HepG2 (cell line): ENCODE measurements at regions not wholly inside any gene's neighbourhood (a gene's known extent, or its start where the extent isn't known, plus 50 kb on each side); places are given as distances from the start of the nearest gene placed in this dataset.

Source experiments
- ATAC-seq: fragments of 200-7000 bp; cut with Tn5 transposase; 3 replicates; pipeline ENCODE4 v1.9.1; 2020; ENCODE audit warnings: mild to moderate bottlenecking, moderate library complexity
- BruUV-seq: library from RNA; stranded (reverse); fragments of 400-500 nt; replicated peaks from 2 replicates; lab custom pipeline; 2021; lab: Mats Ljungman, UMichigan
- CTCF ChIA-PET: fragments of 300-600 bp; formaldehyde crosslinking; extraction: SDS; loops from one replicate; lab custom pipeline; 2021; ENCODE audit warnings: low total read pairs, inconsistent platforms, low intra/inter-chr PET ratio; lab: Yijun Ruan, JAX
- POLR2A ChIA-PET: fragments of 350-600 bp; sonication (Branson Sonifier 250); formaldehyde crosslinking; loops from one replicate; lab custom pipeline; 2020; ENCODE audit warnings: antibody characterized with exemption, inconsistent platforms; lab: Yijun Ruan, JAX
- DNase-seq: peaks from one replicate; pipeline ENCODE4 v3.0.0-alpha.2; 2015; ENCODE audit warnings: low spot score
- FAIRE-seq: peaks from 3 replicates; lab custom pipeline; 2011; peaks lifted over from hg19 to GRCh38; lab: Jason Lieb, UNC
- H2AFZ ChIP-seq: one replicate; pipeline ENCODE4 v1.6.1; 2011; ENCODE audit warnings: low read length, inconsistent platforms
- H3K27ac ChIP-seq: fragments of 300-600 bp; 3 replicates; pipeline ENCODE4 v1.8.0; 2011; ENCODE audit warnings: mixed run types, mild to moderate bottlenecking, mixed read lengths, low read length, inconsistent platforms; ENCODE audit not compliant: insufficient read depth; ENCODE audit errors: extremely low read length
- H3K27me3 ChIP-seq, 2 experiments: fragments of 200-600 bp in 1 of 2; 2 replicates in 1 of 2; 3 replicates in 1 of 2; pipeline versions ENCODE4 v1.6.0 to v1.8.0; 2011; ENCODE audit warnings: low read length in 2 of 2, mild to moderate bottlenecking in 2 of 2, moderate library complexity in 2 of 2, inconsistent platforms in 1 of 2; ENCODE audit not compliant: insufficient read depth in 2 of 2, control insufficient read depth in 1 of 2
- H3K36me3 ChIP-seq, 2 experiments: fragments of 200-600 bp in 1 of 2; replicated peaks in 1 of 2; 2 replicates in 1 of 2; 3 replicates in 1 of 2; pipeline versions ENCODE4 v1.5.1 to v1.8.0; 2011; ENCODE audit warnings: low read length in 2 of 2, inconsistent platforms in 1 of 2; ENCODE audit not compliant: insufficient read depth in 2 of 2, control insufficient read depth in 1 of 2
- H3K4me1 ChIP-seq: 2 replicates; pipeline ENCODE4 v1.5.1; 2012; ENCODE audit warnings: low read length, inconsistent platforms; ENCODE audit not compliant: insufficient read depth
- H3K4me2 ChIP-seq: 2 replicates; pipeline ENCODE4 v1.6.0; 2011; ENCODE audit warnings: low read depth, low read length, inconsistent platforms
- H3K4me3 ChIP-seq, 3 experiments: fragments of 200-600 bp in 1 of 3; sonication (generic), shearing (Covaris generic) in 1 of 3; replicated peaks in 1 of 3; 2 replicates each; pipeline ENCODE4 v1.5.1; 2011 to 2016; ENCODE audit warnings: low read length in 3 of 3, inconsistent platforms in 2 of 3, low read depth in 2 of 3, mild to moderate bottlenecking in 2 of 3, control low read depth in 1 of 3, mixed read lengths in 1 of 3; ENCODE audit not compliant: insufficient read depth in 1 of 3
- H3K79me2 ChIP-seq: one replicate; pipeline ENCODE4 v1.6.1; 2011; ENCODE audit warnings: low read length, inconsistent platforms; ENCODE audit not compliant: insufficient read depth
- H3K9ac ChIP-seq: 2 replicates; pipeline ENCODE4 v1.6.0; 2011; ENCODE audit warnings: mild to moderate bottlenecking, low read depth, low read length, inconsistent platforms; ENCODE audit not compliant: insufficient read depth
- H3K9me3 ChIP-seq: 2 replicates; pipeline ENCODE4 v1.5.1; 2012; ENCODE audit warnings: mild to moderate bottlenecking, low read length
- H4K20me1 ChIP-seq: 2 replicates; pipeline ENCODE4 v1.6.0; 2011; ENCODE audit warnings: inconsistent platforms, mild to moderate bottlenecking, low read length, moderate library complexity; ENCODE audit not compliant: insufficient read depth
- AHR ChIP-seq: IDR thresholded peaks from 2 replicates; pipeline ENCODE4 v1.6.1; 2018; ENCODE audit warnings: missing genetic modification reagents, missing compliant biosample characterization
- FOSL2 ChIP-seq: sonication (generic); formaldehyde crosslinking; IDR thresholded peaks from 2 replicates; pipeline ENCODE4 v1.4.0; 2020; ENCODE audit warnings: missing genetic modification reagents
- GATAD1 ChIP-seq: IDR thresholded peaks from 2 replicates; pipeline ENCODE4 v1.6.1; 2016; ENCODE audit warnings: missing genetic modification reagents, missing compliant biosample characterization
- HINFP ChIP-seq: sonication (generic); formaldehyde crosslinking; IDR thresholded peaks from 2 replicates; pipeline ENCODE4 v1.4.0; 2020; ENCODE audit warnings: low read depth, mild to moderate bottlenecking, missing genetic modification reagents
- KDM5B ChIP-seq: sonication (generic); formaldehyde crosslinking; IDR thresholded peaks from 2 replicates; pipeline ENCODE4 v1.4.0; 2020; ENCODE audit warnings: missing genetic modification reagents, mild to moderate bottlenecking, borderline replicate concordance
- MIXL1 ChIP-seq: IDR thresholded peaks from 2 replicates; pipeline ENCODE4 v1.6.1; 2016
- MNT ChIP-seq: fragments of 450-650 bp; IDR thresholded peaks from 2 replicates; pipeline ENCODE4 v1.6.1; 2016
- NFE2 ChIP-seq: sonication (generic); formaldehyde crosslinking; IDR thresholded peaks from 2 replicates; pipeline ENCODE4 v1.4.0; 2020; ENCODE audit warnings: missing genetic modification reagents
- RFXANK ChIP-seq: IDR thresholded peaks from 2 replicates; pipeline ENCODE4 v1.6.1; 2016
- SATB2 ChIP-seq: sonication (generic); formaldehyde crosslinking; IDR thresholded peaks from 2 replicates; pipeline ENCODE4 v1.5.0; 2020; ENCODE audit warnings: missing genetic modification reagents
- SIN3A ChIP-seq: IDR thresholded peaks from 2 replicates; pipeline ENCODE4 v1.6.1; 2011; ENCODE audit warnings: low read depth, mild to moderate bottlenecking, control low read depth, low read length, borderline replicate concordance
- SOX5 ChIP-seq: IDR thresholded peaks from 2 replicates; pipeline ENCODE4 v1.6.1; 2016; ENCODE audit warnings: borderline replicate concordance
- ZNF362 ChIP-seq: sonication (generic); formaldehyde crosslinking; IDR thresholded peaks from 2 replicates; pipeline ENCODE4 v1.4.0; 2020; ENCODE audit warnings: missing genetic modification reagents, mild to moderate bottlenecking, borderline replicate concordance
- WGBS: methylation state at CpG from one replicate; pipeline ENCODE4 v1.1.6; 2017; ENCODE audit warnings: low lambda C conversion rate; 5-methylcytosine and 5-hydroxymethylcytosine counted together
- in situ Hi-C: cut with HindIII; loops from 2 replicates; pipeline ENCODE4 v1.10.0; 2017; ENCODE audit warnings: low pct_unique_long_range_greater_than_20kb; ENCODE audit not compliant: extremely low pct_ligation_motif_present
- intact Hi-C: fragments of 100-400 bp; cut with micrococcal nuclease; formaldehyde crosslinking; loops from one replicate; pipeline ENCODE4 v1.10.0; 2022; ENCODE audit not compliant: unreplicated experiment
- TF ChIP-seq, protein P1 (sequence below): sonication (generic); formaldehyde crosslinking; IDR thresholded peaks from 2 replicates; pipeline ENCODE4 v1.5.0; 2020; ENCODE audit warnings: missing genetic modification reagents
- TF ChIP-seq, protein P2 (sequence below): sonication (generic); formaldehyde crosslinking; IDR thresholded peaks from 2 replicates; pipeline ENCODE4 v1.8.1; 2023; ENCODE audit warnings: mild to moderate bottlenecking, missing genetic modification reagents
- TF ChIP-seq, protein P3 (sequence below): IDR thresholded peaks from 2 replicates; pipeline ENCODE4 v1.6.1; 2016

DNA sequence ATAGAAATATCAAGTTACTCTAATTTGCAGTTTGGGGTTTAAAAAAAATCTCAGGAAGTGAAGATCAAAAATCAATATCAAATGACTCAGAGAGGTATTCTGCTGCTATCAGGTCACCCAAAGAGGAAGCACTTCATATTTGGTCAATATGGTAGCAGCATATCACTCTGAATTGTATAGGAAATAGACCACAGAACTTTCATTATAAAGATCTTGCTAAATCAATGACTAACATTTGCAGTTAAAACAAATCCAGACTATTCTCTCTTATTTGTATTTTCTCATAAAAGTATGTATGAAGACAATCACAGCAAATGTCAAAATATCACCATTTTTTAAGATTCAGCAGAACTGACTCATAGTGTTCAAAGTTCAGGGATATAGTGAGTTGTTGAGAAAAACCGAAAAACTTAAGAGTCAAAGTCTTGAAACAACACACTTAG, 105.8 kb upstream of the PCSK1 start:
- no peak for ATAC-seq
- no peaks in the 10 kb centered on the region for H4K20me1 ChIP-seq
- POLR2A ChIA-PET, result no interaction called here
- no peak for DNase-seq
- no peaks in the 10 kb centered on the region for H3K36me3 ChIP-seq
- no peak overlapping the region for H3K9ac ChIP-seq
- CTCF ChIA-PET, result no interaction called here
- in situ Hi-C loops (no loop called here), intact Hi-C loops (no loop called here)
- H3K4me2 ChIP-seq, result no peak overlapping the region
- H3K27ac ChIP-seq, result no peak overlapping the region
- no peaks in the 10 kb centered on the region for H3K27me3 ChIP-seq
- no peaks in the 10 kb centered on the region for H3K4me1 ChIP-seq
- no peaks in the 10 kb centered on the region for H3K79me2 ChIP-seq
- 0% methylated on average over 1 of the region's 1 CpG for WGBS
- BruUV-seq, result no TSS peak
- H2AFZ ChIP-seq, result no peak overlapping the region
- FAIRE-seq, result no peak
- H3K9me3 ChIP-seq, result no peaks in the 10 kb centered on the region
- TF ChIP-seq HINFP (CRISPR knock-in tag) (no peak), ZNF362 (no peak), SOX5 (no peak), SATB2 (CRISPR knock-in tag) (no peak), MIXL1 (CRISPR knock-in tag) (no peak), FOSL2 (CRISPR knock-in tag) (no peak), AHR (CRISPR knock-in tag) (no peak), SIN3A (no peak), GATAD1 (no peak), NFE2 (no peak), KDM5B (no peak), MNT (no peak), RFXANK (CRISPR knock-in tag) (no peak)
- TF ChIP-seq, protein P1, sequence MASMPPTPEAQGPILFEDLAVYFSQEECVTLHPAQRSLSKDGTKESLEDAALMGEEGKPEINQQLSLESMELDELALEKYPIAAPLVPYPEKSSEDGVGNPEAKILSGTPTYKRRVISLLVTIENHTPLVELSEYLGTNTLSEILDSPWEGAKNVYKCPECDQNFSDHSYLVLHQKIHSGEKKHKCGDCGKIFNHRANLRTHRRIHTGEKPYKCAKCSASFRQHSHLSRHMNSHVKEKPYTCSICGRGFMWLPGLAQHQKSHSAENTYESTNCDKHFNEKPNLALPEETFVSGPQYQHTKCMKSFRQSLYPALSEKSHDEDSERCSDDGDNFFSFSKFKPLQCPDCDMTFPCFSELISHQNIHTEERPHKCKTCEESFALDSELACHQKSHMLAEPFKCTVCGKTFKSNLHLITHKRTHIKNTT, result no peak
- TF ChIP-seq, protein P2, sequence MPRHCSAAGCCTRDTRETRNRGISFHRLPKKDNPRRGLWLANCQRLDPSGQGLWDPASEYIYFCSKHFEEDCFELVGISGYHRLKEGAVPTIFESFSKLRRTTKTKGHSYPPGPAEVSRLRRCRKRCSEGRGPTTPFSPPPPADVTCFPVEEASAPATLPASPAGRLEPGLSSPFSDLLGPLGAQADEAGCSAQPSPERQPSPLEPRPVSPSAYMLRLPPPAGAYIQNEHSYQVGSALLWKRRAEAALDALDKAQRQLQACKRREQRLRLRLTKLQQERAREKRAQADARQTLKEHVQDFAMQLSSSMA (CRISPR knock-in tag), result no peak
- TF ChIP-seq, protein P3, sequence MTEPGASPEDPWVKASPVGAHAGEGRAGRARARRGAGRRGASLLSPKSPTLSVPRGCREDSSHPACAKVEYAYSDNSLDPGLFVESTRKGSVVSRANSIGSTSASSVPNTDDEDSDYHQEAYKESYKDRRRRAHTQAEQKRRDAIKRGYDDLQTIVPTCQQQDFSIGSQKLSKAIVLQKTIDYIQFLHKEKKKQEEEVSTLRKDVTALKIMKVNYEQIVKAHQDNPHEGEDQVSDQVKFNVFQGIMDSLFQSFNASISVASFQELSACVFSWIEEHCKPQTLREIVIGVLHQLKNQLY (CRISPR knock-in tag), result no peak
- H3K4me3 ChIP-seq, result no peak overlapping the region
